ENCODE measurements at regions not wholly inside any gene's neighbourhood (a gene's known extent, or its start where the extent isn't known, plus 50 kb on each side); places are given as distances from the start of the nearest gene placed in this dataset.
"Not testable (repeated sequence)": the region's sequence is repeated elsewhere in the genome, so short reads cannot be mapped to it uniquely, and the experiment has no call there.

GRCh38 chrY:8151561-8151960 lies 1185.7 kb upstream of the TSPY4 start:
- FAIRE-seq: peak; percentile 27

DNA sequence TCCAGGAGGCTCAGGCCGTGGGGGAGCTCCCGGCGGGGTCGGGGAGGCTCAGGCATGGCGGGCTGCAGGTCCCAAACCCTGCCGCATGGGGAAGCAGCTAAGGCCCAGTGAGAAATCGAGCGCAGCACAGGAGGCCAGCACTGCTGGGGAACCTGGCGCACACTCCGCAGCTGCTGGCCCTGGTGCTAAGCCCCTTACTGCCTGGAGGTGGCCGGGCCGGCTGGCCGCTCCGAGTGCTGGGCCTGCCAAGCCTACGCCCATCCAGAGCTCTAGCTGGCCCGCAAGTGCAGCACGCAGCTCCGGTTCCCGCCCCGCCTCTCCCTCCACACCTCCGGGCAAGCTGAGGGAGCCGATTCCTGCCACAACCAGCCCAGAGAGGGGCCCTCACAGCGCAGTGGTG lies 1208.7 kb upstream of the TSPY4 start:
- FAIRE-seq: no peak

DNA sequence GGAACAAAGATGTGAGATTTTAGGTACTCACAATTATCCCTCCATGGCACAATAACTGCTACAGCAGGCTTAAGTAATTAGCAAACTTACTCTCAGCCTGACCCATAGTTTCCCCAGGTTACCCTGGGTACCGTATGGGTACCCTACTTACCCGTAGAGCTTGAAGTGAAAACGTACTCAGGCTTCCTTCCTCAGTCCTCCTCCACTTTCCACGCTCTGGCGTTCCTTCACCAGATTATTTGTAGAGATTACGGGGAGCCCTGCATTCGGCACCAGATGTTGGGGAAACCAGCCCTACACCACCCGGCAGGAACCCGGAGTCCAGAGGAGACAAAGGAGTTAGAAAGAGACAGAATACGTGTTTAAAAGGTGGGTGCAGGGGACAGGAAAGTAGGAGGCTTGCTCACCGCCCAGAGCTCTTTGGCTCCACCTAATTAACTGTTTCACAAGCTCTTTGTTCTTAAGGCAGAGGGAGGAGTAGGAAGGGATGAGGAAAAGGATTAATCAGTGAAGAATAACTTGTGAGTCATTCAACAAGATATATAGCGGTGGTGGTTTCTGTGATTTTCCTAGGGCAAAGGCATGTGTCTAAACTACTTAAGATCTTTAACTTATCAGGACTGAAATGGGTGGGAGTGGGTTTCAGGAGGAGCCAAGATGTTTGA lies 1211.2 kb upstream of the TSPY4 start:
- FAIRE-seq: no peak

GRCh38 chrY:8121825-8122224 lies 1210.3 kb upstream of the AMELY start:
- no peak for FAIRE-seq

- no peak for FAIRE-seq
Measured at GRCh38 chrY:8094429-8094828, 1182.9 kb upstream of the AMELY start.

- FAIRE-seq: no peak
Measured at GRCh38 chrY:8092926-8093325, 1181.4 kb upstream of the AMELY start.

DNA sequence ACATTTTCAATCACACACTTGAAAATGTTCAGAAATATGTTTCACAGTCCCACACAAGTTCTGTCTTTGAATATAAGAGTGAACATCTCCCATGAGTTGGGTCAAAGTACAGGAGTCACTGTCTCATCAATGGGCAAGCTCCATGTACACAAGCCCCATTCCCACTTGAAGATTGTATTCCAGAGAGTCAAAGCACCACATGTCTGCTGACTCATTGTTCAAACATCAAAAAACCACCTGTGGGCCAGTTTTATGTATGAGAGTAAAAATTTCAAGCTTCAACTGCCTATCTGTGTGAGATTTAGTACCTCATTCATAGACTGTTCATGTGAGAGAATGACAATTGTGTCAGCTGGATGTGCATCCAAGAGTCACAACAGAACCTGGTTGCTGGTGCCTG lies 1174.4 kb upstream of the AMELY start:
- FAIRE-seq: no peak

DNA sequence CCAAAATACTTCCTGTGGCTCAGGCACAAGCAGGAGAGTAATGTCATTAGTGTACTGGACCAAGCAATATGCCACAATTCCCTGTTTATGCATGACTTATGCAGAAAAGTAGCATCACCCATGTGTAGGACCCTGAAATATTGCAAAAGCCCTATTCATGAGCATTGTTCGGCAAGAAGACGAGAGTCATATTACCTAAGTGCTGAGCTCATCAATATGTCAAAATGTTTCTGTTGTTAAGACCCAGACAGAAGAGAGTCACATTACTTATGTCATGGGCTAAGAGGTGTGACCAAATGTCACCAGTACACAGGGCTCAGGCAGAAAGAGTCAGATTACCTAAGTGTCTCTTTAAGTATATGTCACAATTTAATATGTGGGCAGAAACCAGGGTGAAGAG lies 1172.6 kb upstream of the AMELY start:
- FAIRE-seq: no peak

DNA sequence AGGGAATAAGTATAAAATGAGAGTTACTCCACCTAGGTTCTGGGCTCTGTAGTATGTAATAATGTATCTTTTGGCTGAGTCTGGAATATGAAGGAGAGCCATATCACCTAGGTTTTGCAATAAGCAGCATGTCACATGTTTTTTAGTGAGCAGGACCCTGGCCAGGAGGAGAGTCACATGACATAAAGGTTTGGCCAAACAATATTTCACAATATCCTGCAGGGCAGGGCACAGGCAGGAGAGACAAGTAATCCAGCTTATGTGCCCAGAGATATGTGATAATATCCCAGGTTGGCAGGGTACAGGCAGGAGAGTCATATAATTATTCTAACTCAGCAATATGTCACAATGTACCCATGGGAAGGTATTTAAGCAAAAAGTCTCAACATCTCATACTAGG lies 1169.6 kb upstream of the AMELY start:
- FAIRE-seq: no peak

DNA sequence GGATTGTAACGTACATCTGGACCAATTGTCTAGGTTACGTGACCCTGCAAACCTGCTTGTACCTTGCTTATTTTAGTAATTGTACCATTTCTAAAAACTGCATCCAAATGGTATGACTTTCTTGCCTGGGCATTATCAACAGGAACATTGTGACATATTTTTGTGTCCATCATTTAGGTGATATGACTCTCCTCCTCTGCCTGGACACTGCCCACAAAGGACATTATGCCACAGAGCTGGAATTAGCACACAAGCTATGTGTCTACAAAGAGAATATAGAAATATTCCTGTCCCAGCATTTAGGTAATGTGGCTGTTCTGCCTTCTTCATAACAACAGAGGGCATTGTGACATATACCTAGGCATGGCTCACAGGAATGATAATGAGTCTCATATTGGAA lies 1153.7 kb upstream of the AMELY start:
- no peak for FAIRE-seq

DNA sequence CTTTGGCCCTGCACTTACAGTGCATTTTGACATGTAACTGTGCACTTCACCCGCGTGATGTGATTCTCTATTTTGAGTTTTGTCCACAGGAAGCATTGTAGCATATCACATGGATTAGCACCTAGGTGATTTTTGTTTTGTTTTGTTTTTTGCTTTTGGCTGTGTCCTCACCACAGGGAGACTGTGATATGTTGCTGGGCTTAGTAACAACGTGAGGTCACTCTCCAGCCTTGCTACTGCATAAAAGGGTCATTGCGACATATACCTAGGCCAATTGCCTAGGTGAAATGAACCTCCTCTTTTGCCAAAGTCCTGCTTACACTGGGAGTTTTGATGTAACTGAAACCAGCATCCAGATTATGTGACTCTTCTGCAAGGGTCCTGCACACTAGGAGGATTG lies 1152.9 kb upstream of the AMELY start:
- no peak for FAIRE-seq

- FAIRE-seq: no peak
Measured at GRCh38 chrY:8063973-8064372, 1152.4 kb upstream of the AMELY start.

- FAIRE-seq: no peak
Measured at GRCh38 chrY:8058613-8059012, 1147.1 kb upstream of the AMELY start.

- no peak for FAIRE-seq
Measured at GRCh38 chrY:8051340-8051739, 1139.8 kb upstream of the AMELY start.

DNA sequence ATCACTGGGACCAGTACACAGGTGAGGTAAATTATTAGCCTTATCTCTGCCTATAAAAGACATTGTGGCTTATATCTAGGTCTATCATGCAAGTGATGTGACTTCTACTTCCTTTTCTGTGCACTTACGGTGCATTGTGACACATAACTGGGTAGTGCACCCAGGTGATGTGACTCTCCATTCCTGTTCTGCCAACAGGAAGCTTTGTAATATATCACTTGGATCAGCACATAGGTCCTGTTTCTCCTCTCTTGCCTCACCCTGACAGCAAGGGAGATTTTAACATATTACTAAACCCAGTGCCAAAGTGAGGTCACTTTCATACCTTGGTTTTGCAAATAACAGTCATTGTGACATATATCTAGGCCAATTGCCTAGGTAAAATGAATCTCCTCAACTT lies 1129.7 kb upstream of the AMELY start:
- no peak for FAIRE-seq

GRCh38 chrY:8036563-8036962 lies 1125.0 kb upstream of the AMELY start:
- FAIRE-seq: no peak

- no peak for FAIRE-seq
Measured at GRCh38 chrY:8035653-8036052, 1124.1 kb upstream of the AMELY start.

- FAIRE-seq: no peak
Measured at GRCh38 chrY:8034673-8035072, 1123.1 kb upstream of the AMELY start.

DNA sequence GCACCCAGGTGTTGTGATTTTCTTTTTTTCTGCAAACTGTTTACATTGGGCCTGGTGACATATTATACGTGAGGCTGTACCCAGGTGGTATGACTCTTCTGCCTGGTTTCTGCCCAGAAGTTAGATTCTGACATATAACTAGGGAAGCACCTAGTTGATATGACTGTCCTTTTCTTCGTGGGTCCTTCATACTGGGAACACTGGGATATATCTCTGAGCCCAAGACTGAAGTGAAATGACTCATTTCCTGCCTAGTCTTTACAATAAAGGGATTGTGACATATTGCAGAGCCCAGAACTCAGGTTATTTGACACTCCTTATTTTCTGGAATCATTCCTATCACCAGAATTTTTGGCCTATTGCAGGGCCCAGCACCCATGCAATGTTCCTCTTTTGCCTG lies 1121.6 kb upstream of the AMELY start:
- no peak for FAIRE-seq

GRCh38 chrY:8020540-8020939 lies 1109.0 kb upstream of the AMELY start:
- no peak for FAIRE-seq

DNA sequence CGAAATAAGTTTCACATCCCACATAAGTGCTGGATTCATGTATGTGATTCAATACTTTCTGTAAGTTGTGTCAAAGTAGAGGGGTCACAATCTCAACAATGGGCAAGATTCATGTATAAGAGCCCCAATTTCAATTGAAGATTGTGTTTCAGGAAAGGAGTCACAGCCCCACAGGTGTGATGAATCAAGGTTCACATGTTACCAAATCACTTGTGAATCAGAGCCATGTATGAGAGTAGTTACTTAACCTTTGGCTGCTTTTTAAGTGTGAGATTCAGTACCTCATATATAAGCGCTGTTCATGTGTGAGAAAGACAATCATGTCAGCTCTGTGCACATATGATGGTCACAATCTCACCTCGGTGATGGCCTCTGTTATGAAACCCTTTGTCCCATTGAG lies 1100.0 kb upstream of the AMELY start:
- no peak for FAIRE-seq

GRCh38 chrY:8004196-8004595 lies 1092.6 kb upstream of the AMELY start:
- FAIRE-seq: no peak

- FAIRE-seq: no peak
Measured at GRCh38 chrY:7996726-7997125, 1085.2 kb upstream of the AMELY start.

DNA sequence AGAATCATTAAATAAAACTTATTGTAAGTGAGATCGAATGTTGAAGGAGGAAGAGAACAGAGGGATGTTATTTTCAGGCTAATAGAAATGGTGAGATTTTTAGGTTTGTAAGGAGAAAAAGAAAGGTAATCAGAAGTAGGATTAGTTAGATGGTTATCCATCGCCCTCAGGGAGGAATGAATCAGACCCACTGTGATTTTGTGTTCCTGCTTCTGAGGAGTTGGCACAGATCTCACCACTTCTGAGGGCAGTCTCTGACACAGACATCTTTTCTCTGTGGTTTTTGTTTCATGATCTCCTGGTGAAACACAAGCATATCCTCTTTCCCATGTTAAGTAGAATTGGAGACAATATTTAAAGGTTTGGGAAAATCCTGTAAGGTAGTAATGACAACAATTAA lies 1083.2 kb upstream of the AMELY start:
- FAIRE-seq: not testable (repeated sequence)

DNA sequence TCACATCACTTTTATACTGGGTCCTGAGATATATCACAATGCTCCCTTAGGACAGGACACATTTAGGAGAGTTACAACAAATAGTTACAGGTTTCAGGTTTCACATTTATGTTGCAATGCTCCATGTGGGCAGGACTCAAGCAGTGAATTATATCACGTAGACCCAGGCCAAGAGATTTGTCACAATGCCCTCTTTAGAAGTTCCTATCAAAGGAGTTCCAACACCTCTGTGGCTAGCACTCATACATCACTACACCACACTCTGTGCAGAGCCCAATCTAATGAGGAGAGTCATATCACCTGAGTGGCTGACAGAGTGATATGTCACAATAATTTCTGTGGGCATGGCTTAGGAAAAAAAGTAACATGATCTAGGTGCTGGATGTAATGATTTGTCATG lies 1068.2 kb upstream of the AMELY start:
- FAIRE-seq: no peak

DNA sequence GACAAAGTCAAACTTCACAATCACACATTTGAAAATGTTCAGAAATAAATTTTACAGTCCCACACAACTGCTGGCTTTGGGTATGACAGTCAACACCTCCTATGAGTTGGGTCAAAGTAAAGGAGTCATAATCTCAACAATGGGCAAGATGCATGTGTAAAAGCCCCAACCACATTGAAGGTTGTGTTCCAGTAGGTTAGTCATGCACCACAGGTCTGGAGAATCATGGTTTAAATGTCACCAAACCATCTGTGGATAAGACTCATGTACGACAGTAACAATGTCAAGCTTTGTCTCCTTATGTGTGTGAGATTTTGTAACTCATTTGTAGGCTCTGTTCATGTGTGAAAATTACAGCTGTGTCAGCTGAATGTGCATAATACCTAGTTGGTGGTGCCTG lies 1065.7 kb upstream of the AMELY start:
- no peak for FAIRE-seq

All from islet of Langerhans (tissue), 1 donor.